PFSK-1 (cell line): ENCODE measurements at regions not wholly inside any gene's neighbourhood (a gene's known extent, or its start where the extent isn't known, plus 50 kb on each side); places are given as distances from the start of the nearest gene placed in this dataset.

ENCODE experiments used
- FOXP2 ChIP-seq: optimal IDR thresholded peaks from 2 replicates; pipeline ENCODE3; 2011; ENCODE audit warnings: borderline replicate concordance, control low read depth, inconsistent platforms; ENCODE audit not compliant: insufficient read depth; ENCODE audit errors: extremely low read length, extremely low read depth
- POLR2AphosphoS5 ChIP-seq: IDR thresholded peaks from 2 replicates; pipeline ENCODE4 v1.6.1; 2012; ENCODE audit warnings: low read depth, mild to moderate bottlenecking, control low read depth, low read length, moderate library complexity
- REST ChIP-seq, 2 experiments: IDR thresholded peaks; 2 replicates each; pipeline versions ENCODE4 v1.6.1 to v1.8.0; 2011 to 2012; ENCODE audit warnings: low read depth in 2 of 2, low read length in 2 of 2, control low read depth in 1 of 2, inconsistent platforms in 1 of 2, mild to moderate bottlenecking in 1 of 2, moderate library complexity in 1 of 2; ENCODE audit not compliant: insufficient read depth in 1 of 2
- SIN3A ChIP-seq: IDR thresholded peaks from 2 replicates; pipeline ENCODE4 v1.6.1; 2012; ENCODE audit warnings: mild to moderate bottlenecking, low read length, moderate library complexity, borderline replicate concordance; ENCODE audit not compliant: insufficient read depth
- TAF1 ChIP-seq: IDR thresholded peaks from 2 replicates; pipeline ENCODE4 v1.6.1; 2012; ENCODE audit warnings: low read length, control low read depth, borderline replicate concordance; ENCODE audit not compliant: insufficient read depth

- TF ChIP-seq FOXP2 (no peak), SIN3A (no peak), REST (IDR thresholded peaks at IDR 0.05; ENCODE audit: insufficient read depth in 1 of 2, low read depth in 2 of 2, low read length in 2 of 2) (no peak), TAF1 (no peak), POLR2AphosphoS5 (no peak)
Observed at GRCh38 chr16:86424985-86425384, 85.3 kb upstream of the FOXF1 start.
